AG04450 (cell line): ENCODE measurements at regions not wholly inside any gene's neighbourhood (a gene's known extent, or its start where the extent isn't known, plus 50 kb on each side); places are given as distances from the start of the nearest gene placed in this dataset.

Experiments
- CTCF ChIA-PET: fragments of 300-600, 350-600 bp; formaldehyde crosslinking; extraction: SDS; loops from one replicate; lab custom pipeline; 2022; ENCODE audit warnings: antibody characterized with exemption, inconsistent platforms; lab: Charles Lee
- POLR2A ChIA-PET: fragments of 350-600 bp; formaldehyde crosslinking; extraction: SDS; loops from one replicate; lab custom pipeline; 2021; ENCODE audit warnings: antibody characterized with exemption, inconsistent platforms; lab: Yijun Ruan, JAX
- DNase-seq: peaks from one replicate; pipeline ENCODE4 v3.0.0-alpha.2; 2011; ENCODE audit warnings: low read depth, low spot score
- H3K27ac ChIP-seq: one replicate; pipeline ENCODE4 v1.5.1; 2012; ENCODE audit warnings: low read depth, low read length, control low read depth
- H3K27me3 ChIP-seq: one replicate; pipeline ENCODE4 v1.6.0; 2012; ENCODE audit warnings: low read length; ENCODE audit not compliant: control insufficient read depth, insufficient read depth
- H3K4me3 ChIP-seq: 2 replicates; pipeline ENCODE4 v1.5.1; 2011; ENCODE audit warnings: mild to moderate bottlenecking, low read depth, low read length, control low read depth
- H3K9me3 ChIP-seq: 2 replicates; pipeline ENCODE4 v1.5.1; 2012; ENCODE audit warnings: low read length; ENCODE audit not compliant: control insufficient read depth, insufficient read depth
- TF ChIP-seq, protein P1 (sequence below): IDR thresholded peaks from 2 replicates; pipeline ENCODE4 v1.5.1; 2011; ENCODE audit warnings: low read depth, low read length, control low read depth, inconsistent platforms

DNA sequence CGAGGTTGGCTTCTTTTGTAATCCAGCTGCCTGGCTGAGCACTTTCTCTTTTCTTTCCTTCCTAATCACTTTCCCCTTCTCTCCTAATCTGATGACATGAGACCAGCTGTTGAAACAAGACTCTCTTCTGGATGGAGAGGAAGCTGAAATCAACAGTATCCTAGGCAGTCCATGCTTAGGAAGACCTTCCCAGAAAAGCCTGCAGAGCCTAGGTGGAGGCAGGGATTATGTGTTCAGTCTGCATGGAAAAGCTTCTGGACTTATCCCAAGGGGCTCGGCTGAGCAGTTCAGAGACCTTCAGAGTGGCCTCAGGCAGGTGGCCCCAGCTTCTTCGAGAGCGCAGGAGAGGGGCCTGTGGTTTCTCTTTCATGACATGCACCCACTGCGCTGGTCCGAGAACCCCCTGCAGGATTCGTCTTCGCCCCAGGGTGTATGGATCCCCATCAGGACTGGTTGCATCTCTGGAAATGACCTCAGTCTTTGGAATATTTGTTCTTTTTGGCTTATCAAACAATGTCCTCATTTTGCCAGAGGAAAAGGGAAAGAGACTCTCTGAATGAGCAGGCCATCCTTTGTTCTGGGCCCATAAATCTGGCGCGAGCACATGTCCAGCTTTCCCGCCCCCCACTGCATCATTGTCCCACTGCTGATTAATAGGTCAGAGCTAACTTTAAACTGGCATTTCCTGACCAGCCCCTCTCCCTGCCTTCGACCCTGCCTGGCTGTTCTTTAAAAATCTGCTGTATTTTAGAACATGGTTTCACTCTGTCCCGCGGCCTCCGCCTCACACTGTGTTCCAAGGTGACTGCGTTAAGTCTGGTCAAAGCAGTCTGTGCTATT is 177.9 kb upstream of the KLF4 start:
- H3K27ac ChIP-seq: no peak overlapping the region
- no peak for DNase-seq
- ChIA-PET POLR2A (no interaction called here), CTCF (no interaction called here)
- H3K9me3 ChIP-seq: no peaks in the 10 kb centered on the region
- no peaks in the 10 kb centered on the region for H3K27me3 ChIP-seq
- H3K4me3 ChIP-seq: no peak overlapping the region
- TF ChIP-seq, protein P1, sequence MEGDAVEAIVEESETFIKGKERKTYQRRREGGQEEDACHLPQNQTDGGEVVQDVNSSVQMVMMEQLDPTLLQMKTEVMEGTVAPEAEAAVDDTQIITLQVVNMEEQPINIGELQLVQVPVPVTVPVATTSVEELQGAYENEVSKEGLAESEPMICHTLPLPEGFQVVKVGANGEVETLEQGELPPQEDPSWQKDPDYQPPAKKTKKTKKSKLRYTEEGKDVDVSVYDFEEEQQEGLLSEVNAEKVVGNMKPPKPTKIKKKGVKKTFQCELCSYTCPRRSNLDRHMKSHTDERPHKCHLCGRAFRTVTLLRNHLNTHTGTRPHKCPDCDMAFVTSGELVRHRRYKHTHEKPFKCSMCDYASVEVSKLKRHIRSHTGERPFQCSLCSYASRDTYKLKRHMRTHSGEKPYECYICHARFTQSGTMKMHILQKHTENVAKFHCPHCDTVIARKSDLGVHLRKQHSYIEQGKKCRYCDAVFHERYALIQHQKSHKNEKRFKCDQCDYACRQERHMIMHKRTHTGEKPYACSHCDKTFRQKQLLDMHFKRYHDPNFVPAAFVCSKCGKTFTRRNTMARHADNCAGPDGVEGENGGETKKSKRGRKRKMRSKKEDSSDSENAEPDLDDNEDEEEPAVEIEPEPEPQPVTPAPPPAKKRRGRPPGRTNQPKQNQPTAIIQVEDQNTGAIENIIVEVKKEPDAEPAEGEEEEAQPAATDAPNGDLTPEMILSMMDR: no peak

DNA sequence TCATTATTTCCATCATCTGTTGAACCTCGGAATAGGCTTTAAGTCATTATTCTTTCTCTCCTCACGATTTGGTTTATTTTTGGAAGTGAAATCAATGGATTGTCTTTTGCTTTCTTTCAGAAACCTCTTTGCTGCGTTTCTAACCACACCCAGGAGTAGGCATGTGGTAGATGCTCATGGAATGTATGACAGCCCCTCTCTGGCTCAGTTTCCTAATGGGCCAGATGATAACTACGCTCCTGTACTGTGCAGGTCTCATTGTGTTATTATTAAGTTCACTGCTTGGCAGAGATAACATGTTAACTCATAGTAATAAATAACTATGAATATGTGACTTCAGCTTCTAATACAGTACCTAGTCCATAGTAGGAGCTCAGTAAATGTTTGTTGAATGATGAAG is 175.5 kb upstream of the KLF4 start:
- ChIA-PET POLR2A (no interaction called here), CTCF (no interaction called here)
- no peak overlapping the region for H3K4me3 ChIP-seq
- DNase-seq: no peak
- H3K9me3 ChIP-seq: no peaks in the 10 kb centered on the region
- no peaks in the 10 kb centered on the region for H3K27me3 ChIP-seq
- H3K27ac ChIP-seq: no peak overlapping the region
- TF ChIP-seq, protein P1: no peak

DNA sequence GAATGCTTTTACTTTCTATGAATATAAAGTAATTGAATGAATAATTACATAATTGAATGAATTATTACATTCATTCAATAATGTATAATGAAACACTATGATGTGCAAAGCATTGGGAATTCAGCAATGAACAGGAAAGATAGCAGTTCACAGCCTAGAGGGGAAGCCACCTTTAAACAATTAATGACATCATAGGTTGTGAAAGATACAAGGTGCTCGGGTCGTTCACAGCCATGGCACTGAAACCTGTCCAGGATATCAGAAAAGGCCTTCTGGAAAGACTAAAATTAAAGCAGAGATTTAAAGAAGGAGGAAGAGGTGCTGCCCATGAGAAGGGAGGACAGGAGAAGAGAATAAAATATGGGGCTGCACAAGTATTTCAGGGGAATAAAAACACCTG is 171.4 kb upstream of the KLF4 start:
- Histone ChIP-seq H3K27me3 (peaks cover 2% of the 10 kb centered on the region), H3K27ac (no peak overlapping the region), H3K9me3 (no peaks in the 10 kb centered on the region), H3K4me3 (no peak overlapping the region)
- TF ChIP-seq, protein P1: no peak
- no peak for DNase-seq
- POLR2A ChIA-PET: no interaction called here
- CTCF ChIA-PET: no interaction called here

DNA sequence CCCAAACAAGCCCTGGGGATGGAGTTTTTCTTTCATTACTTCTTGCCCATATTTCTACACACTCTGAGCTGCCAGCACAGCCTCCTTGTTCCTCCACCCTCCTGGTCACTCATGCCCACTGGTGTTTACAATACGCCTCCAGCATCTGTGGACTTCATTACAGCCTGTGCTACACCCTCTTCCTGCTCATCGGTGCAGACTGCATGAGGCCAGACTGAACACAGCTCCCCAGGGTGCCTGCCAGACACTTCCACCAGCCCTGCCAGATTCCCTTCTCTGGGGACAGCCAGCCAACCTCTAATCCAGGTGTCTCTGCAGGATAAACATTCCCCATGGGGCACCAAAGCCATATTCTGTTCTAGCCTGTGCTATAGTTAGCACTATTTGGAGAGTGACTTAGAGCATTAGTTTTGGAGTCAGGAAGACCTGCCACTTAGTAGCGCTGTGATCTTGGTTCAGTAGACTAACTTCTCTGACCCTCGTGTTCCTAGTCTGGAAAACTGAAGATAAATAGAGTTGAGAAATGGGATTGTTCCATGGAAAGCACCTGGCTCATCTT is 163.8 kb upstream of the KLF4 start:
- ChIA-PET POLR2A (no interaction called here), CTCF (no interaction called here)
- TF ChIP-seq, protein P1: no peak
- Histone ChIP-seq H3K4me3 (no peak overlapping the region), H3K9me3 (no peaks in the 10 kb centered on the region), H3K27ac (no peak overlapping the region), H3K27me3 (peaks cover 2% of the 10 kb centered on the region)
- no peak for DNase-seq

DNA sequence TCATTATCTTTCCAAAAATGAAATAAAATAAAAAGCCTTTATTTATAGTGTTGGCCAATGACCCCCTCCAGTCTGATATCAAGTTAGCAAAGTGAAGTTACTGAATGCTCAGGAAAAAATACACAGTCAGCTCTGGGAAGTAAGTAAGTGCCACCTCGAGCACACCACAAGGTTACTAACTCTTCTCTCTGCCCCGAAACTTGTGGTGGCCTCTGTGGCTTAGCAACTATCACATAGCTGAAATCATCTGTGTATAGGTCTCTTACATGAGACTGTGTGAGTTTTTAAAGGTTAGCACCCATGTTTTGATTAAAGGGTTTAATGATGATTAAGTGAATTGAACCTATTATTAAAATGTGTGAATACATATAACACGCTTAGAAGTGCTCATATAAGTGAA is 161.4 kb upstream of the KLF4 start:
- no peak overlapping the region for H3K27ac ChIP-seq
- DNase-seq: no peak
- ChIA-PET POLR2A (no interaction called here), CTCF (no interaction called here)
- H3K27me3 ChIP-seq: no peaks in the 10 kb centered on the region
- TF ChIP-seq, protein P1: no peak
- no peaks in the 10 kb centered on the region for H3K9me3 ChIP-seq
- no peak overlapping the region for H3K4me3 ChIP-seq
